ENCODE measurements at regions not wholly inside any gene's neighbourhood (a gene's known extent, or its start where the extent isn't known, plus 50 kb on each side); places are given as distances from the start of the nearest gene placed in this dataset.

GRCh38 chr2:49224426-49225010 is 70.2 kb upstream of the FSHR start:
- H3K4me3 ChIP-seq (ENCODE audit: low read depth, poor library complexity, severe bottlenecking), result no peak overlapping the region
- no peak for DNase-seq (ENCODE audit: low spot score in 2 of 2)
- 23 to 28% methylated on average over 4 of the region's 4 CpGs for WGBS, 2 donors
- intact Hi-C loops (cut with DNase I; ENCODE audit: low total_unique reads), result no loop called here
- no peak for TF ChIP-seq POLR2A (IDR thresholded peaks at IDR 0.05)
- TF ChIP-seq CTCF (IDR thresholded peaks at IDR 0.05), result no peak

GRCh38 chr2:49222975-49223528 is 68.7 kb upstream of the FSHR start:
- TF ChIP-seq POLR2A (IDR thresholded peaks at IDR 0.05) (no peak), CTCF (IDR thresholded peaks at IDR 0.05) (no peak)
- intact Hi-C loops (cut with DNase I; ENCODE audit: low total_unique reads), result no loop called here
- WGBS, 2 donors, result 29 to 59% methylated on average over 3 of the region's 3 CpGs
- no peak for DNase-seq (ENCODE audit: low spot score in 2 of 2)
- H3K4me3 ChIP-seq (ENCODE audit: low read depth, poor library complexity, severe bottlenecking), result no peak overlapping the region

- no peak overlapping the region for H3K4me3 ChIP-seq (ENCODE audit: low read depth, poor library complexity, severe bottlenecking)
- TF ChIP-seq CTCF (IDR thresholded peaks at IDR 0.05), result no peak
- TF ChIP-seq POLR2A (IDR thresholded peaks at IDR 0.05), result no peak
- intact Hi-C loops (cut with DNase I; ENCODE audit: low total_unique reads), result no loop called here
- no peak for DNase-seq (ENCODE audit: low spot score in 2 of 2)
- 85 to 90% methylated on average over 1 of the region's 1 CpG for WGBS, 2 donors
Measured at GRCh38 chr2:49219741-49220140, 65.4 kb upstream of the FSHR start.

- no peak for DNase-seq (ENCODE audit: low spot score in 2 of 2)
Measured at GRCh38 chr2:49210191-49210590, 55.9 kb upstream of the FSHR start.

GRCh38 chr2:49207204-49207603 is 52.9 kb upstream of the FSHR start:
- TF ChIP-seq CTCF (IDR thresholded peaks at IDR 0.05), result no peak
- no peak for TF ChIP-seq POLR2A (IDR thresholded peaks at IDR 0.05)
- intact Hi-C loops (cut with DNase I; ENCODE audit: low total_unique reads), result no loop called here
- no peak for DNase-seq (ENCODE audit: low spot score in 2 of 2)
- WGBS, 2 donors, result 76 to 79% methylated on average over 3 of the region's 3 CpGs
- no peak overlapping the region for H3K4me3 ChIP-seq (ENCODE audit: low read depth, poor library complexity, severe bottlenecking)

More at GRCh38 chr2:49210191-49210590, 55.9 kb upstream of the FSHR start:
- H3K4me3 ChIP-seq (ENCODE audit: low read depth, poor library complexity, severe bottlenecking), result no peak overlapping the region
- 57 to 88% methylated on average over 10 of the region's 10 CpGs for WGBS, 2 donors
- intact Hi-C loops (cut with DNase I; ENCODE audit: low total_unique reads), result no loop called here
- no peak for TF ChIP-seq CTCF (IDR thresholded peaks at IDR 0.05)
- TF ChIP-seq POLR2A (IDR thresholded peaks at IDR 0.05), result no peak
